NOMO-1 treated with dmso at 0.1 percent for 144 hours (cell line): ENCODE measurements at regions not wholly inside any gene's neighbourhood (a gene's known extent, or its start where the extent isn't known, plus 50 kb on each side); places are given as distances from the start of the nearest gene placed in this dataset.
"Not testable (repeated sequence)": the region's sequence is repeated elsewhere in the genome, so short reads cannot be mapped to it uniquely, and the experiment has no call there.

Experiments used
- DNase-seq: peaks from one replicate; lab custom pipeline; 2025; ENCODE audit not compliant: unreplicated experiment; lab: John Stamatoyannopoulos, UW

GRCh38 chr17:77632619-77633018, 325.9 kb upstream of the TNRC6C start:
- no peak for DNase-seq

DNA sequence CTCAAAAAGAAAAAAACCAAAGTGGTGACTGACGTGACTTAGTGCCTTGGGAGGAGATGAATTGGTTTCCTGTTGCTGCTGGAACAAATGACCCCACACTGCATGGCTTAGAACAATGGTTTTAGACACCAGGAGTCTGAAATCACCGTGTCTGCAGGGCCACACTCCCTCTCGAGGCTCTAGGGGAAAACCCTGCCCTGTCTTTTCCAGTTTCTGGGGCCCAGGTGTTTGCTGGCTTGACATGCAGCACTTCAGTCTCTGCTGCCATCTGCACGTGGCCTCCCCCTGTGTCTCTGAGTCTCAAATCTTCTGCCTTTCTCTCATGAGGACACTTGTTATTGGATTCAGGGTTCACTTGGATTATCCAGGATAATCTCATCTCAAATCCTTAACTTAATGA, 323.8 kb upstream of the TNRC6C start:
- no peak for DNase-seq

DNA sequence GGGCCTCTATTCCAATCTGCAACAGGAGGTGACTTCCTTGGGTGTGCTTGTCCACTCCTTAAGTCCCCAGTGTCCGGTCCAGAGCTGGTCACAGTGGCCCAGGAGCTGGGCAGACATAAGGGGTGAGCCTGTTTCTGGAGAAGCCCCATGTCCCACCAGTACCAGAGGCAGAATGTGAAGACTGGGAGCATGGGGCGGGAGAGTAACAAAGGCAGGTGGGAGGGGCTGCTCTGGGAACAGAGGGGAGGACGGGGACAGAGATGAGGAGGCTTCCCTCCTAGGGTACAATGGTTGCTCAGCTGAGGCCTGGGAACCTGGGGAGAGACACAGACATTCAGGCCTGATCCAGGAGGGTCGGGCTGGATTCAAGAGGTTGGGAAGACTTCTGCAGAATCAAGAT, 323.3 kb upstream of the TNRC6C start:
- no peak for DNase-seq

- DNase-seq: not testable (repeated sequence)
These were observed 322.7 kb upstream of the TNRC6C start for GRCh38 chr17:77635785-77636184.

- no peak for DNase-seq
These were observed 321.4 kb upstream of the TNRC6C start for GRCh38 chr17:77636835-77637817.

- DNase-seq: no peak
These were observed 320.5 kb upstream of the TNRC6C start for GRCh38 chr17:77637818-77638575.

DNA sequence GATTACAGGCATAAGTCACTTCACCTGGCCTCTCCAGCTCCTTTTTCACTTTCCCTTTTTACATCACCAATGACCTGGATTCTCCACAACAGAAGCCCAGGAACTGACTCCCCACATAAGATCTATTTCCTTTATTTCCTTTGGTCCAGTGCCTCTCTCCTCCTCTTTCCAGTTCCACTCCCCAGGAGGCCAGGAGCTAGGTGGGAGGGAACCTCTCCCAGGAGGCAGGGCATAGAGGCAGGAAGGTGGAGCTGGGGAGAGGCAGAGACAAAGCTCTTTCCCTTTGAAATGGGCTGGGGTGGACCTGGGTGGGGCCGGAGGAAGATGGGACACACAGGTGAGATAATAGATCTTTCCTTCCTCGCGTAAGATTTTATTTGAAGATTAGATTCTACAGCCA, 318.3 kb upstream of the TNRC6C start:
- DNase-seq: no peak

- no peak for DNase-seq
These were observed 317.4 kb upstream of the TNRC6C start for GRCh38 chr17:77640916-77641605.

DNA sequence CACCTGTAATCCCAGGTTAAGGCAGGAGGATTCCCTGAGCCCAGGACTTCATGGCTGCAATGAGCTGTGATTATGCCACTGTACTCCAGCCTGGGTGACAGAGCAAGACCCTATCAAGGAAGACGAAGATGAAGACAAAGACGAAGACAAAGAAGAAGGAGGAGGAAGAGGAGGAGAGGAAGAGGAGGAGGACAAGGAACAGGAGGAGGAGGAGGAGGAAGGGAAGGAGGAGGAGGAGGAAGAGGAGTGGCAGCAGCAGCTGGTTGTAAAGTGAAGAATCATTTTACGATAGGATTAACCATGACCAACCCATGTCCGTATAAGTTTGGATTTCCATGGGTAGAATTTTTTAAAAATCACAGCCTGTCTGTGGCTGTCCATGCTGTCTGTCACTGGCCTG, 316.8 kb upstream of the TNRC6C start:
- no peak for DNase-seq

GRCh38 chr17:77644181-77645071, 314.1 kb upstream of the TNRC6C start:
- no peak for DNase-seq

GRCh38 chr17:77645072-77646045, 313.1 kb upstream of the TNRC6C start:
- DNase-seq: no peak

DNA sequence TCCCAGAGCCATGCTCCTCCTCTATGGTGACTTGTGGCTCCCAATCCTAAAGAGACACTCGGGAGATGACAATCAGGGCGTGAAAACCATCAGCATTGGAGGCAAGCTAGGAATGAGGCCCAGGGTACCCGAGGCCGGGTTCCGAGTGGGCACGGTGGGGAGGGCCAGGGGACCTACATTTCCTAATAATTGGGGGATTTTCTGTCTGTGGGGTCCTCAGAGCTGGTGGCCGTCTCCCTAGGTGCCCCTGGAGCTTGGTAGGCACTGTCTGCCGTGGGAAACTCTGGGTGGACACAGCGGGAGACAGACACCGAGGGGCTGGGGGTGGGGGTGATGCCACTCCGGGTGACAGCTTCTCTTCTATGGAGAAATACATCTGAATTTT, 312.5 kb upstream of the TNRC6C start:
- no peak for DNase-seq

GRCh38 chr17:77647531-77647930, 311.0 kb upstream of the TNRC6C start:
- no peak for DNase-seq

GRCh38 chr17:77649717-77650211, 308.7 kb upstream of the TNRC6C start:
- DNase-seq: no peak

- no peak for DNase-seq
These were observed 306.5 kb upstream of the TNRC6C start for GRCh38 chr17:77651988-77652387.

DNA sequence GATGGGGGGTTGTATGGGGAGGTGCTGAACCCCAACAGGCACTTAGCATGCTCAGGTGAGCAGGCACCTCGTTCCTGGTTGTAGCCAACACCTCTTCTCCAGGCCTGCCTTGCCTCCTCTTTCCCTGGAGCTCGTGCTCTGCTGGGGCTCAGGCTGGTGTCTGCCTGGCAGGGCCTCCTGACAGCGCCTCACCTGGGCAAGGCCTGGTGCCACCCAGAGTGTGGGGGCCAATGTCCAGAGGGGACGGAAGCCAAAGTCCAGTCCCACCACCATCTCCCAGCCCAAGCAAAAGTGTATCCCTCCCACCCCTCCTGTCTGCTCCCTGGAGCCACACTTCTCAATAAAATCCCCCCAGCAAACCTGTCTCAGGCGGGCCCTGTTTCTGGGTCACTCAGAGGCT, 304.2 kb upstream of the TNRC6C start:
- no peak for DNase-seq

- DNase-seq: no peak
These were observed 303.7 kb upstream of the TNRC6C start for GRCh38 chr17:77654850-77655249.

- DNase-seq: no peak
These were observed 302.4 kb upstream of the TNRC6C start for GRCh38 chr17:77656054-77656453.

DNA sequence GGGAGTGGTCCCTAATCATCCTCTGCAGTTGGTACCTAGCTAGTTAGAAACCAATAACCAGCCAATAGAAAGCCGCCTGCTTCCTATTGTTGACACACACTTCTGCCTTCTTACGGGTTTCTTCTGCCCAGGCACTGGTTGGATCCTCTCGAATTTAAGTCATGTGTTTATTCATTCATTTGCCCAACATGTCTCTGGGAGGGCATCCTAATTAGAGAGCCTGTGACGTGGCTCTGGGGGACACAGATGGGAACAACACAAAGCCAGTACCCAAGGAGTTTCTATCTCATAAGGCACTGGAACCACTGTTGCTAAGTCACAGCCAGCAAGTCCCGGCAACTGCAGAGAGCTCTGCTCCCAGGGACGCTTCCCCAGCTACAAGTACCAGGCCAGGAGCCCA, 300.7 kb upstream of the TNRC6C start:
- no peak for DNase-seq
